ENCODE measurements at regions not wholly inside any gene's neighbourhood (a gene's known extent, or its start where the extent isn't known, plus 50 kb on each side); places are given as distances from the start of the nearest gene placed in this dataset.
A peak's percentile ranks its signal among the peaks of the same experiment; 100 is the strongest.

DNA sequence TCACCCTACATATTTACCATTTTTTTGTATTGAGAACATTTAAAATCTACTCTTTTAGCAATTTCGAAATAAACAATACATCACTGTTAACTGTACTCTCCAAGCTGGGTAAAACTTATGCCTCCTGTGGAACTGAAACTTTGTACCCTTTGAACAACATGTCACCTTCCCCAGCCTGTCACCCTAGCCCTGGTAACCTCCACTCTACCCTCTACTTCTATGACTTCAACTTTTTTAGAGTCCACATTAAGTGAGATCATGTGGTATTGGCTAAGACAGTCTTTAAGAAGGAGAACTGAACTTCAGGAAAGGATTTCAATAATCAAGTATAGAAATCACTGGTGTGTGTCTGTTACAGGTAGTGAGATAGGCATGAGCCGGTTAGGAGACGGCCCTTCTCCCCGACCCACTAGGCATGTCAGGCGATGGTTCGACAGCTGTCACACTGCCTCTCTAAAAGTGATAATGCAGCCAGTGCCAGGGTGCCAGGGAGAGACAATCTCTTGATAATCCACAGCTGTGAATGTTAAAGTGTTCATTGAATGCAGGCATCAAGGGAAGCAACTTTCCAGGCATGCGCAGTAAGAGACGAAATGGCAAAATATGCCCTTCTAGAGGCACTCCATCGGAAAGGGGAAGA, 74.6 kb upstream of the RNF152 start:
- no peak overlapping the region for H3K27ac ChIP-seq
- no peak for TF ChIP-seq Cebpa-rat (IDR thresholded peaks at IDR 0.05)
- peaks cover 7% of the 10 kb centered on the region for H3K4me1 ChIP-seq
- H3K27me3 ChIP-seq = no peaks in the 10 kb centered on the region
- H3K9me3 ChIP-seq = no peaks in the 10 kb centered on the region
- no peak overlapping the region for H3K4me3 ChIP-seq
- no peaks in the 10 kb centered on the region for H4K20me1 ChIP-seq
- no peak overlapping the region for H3K4me2 ChIP-seq
- no peak overlapping the region for H3K9ac ChIP-seq
- no peaks in the 10 kb centered on the region for H3K36me3 ChIP-seq

DNA sequence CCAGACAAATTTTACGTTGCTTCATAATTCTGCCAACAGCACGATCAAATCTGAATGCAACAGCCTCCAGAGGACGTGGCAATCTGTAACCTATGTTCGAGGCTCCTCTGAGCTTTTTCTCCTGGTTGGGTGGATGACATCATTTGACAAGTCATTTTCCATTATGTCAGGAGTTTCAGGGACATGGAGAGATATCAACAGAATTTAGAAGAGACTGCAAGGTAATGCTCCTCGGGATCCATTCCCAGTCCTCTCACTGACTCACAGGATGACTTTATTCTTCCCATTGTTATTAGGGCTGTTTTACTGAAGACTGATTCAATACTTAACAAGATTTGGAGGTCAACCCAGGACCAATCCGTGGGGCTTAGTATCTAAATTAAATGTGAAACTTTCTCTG, 72.5 kb upstream of the RNF152 start:
- Histone ChIP-seq H3K36me3 (no peaks in the 10 kb centered on the region), H3K27ac (no peak overlapping the region), H3K4me1 (peaks cover 8% of the 10 kb centered on the region), H3K27me3 (no peaks in the 10 kb centered on the region), H3K9ac (no peak overlapping the region), H3K9me3 (peaks cover 10% of the 10 kb centered on the region), H3K4me2 (no peak overlapping the region), H4K20me1 (no peaks in the 10 kb centered on the region), H3K4me3 (no peak overlapping the region)
- no peak for TF ChIP-seq Cebpa-rat (IDR thresholded peaks at IDR 0.05)

DNA sequence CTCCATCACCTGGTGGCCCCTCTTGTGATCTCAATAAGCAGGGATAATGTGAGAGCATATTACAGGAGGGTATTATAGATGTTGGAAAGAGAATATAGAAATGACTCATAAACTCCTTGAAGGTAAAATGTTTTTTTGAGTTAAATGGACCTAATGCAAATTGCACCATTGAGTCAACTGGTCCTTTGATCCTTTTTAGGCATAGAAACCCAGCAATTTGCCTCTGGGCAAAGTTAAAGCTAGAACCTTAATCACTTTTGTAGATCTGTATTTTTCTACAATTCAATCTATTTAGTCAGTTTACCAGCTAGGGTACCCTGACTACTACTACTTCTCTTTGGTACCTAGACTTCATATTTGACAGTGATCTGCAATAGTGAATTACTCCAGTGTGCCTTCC, 71.8 kb upstream of the RNF152 start:
- Histone ChIP-seq H4K20me1 (no peaks in the 10 kb centered on the region), H3K9ac (no peak overlapping the region), H3K27me3 (no peaks in the 10 kb centered on the region), H3K36me3 (no peaks in the 10 kb centered on the region), H3K4me2 (no peak overlapping the region), H3K4me1 (peaks cover 15% of the 10 kb centered on the region), H3K27ac (no peak overlapping the region), H3K9me3 (peaks cover 10% of the 10 kb centered on the region), H3K4me3 (no peak overlapping the region)
- no peak for TF ChIP-seq Cebpa-rat (IDR thresholded peaks at IDR 0.05)

DNA sequence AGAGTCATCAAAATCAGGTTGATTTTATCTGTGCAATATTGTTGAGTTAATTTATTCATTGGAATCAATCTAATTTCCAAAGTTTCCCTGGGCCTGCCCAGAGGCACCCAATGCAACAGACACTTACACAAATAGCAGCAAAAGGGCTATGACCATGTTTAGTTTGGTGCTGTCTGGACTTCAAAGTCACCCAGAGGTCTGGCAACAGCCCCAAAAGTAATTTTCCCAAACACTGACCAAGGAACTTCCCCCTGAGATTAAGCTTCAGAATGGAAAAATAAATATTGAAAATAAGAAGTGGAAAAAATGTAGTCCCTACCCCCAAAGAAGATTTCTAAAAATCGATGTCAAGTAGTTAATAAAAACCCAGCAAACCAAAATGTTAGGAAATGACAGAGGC, 70.9 kb upstream of the RNF152 start:
- H3K36me3 ChIP-seq = no peaks in the 10 kb centered on the region
- H3K9ac ChIP-seq = no peak overlapping the region
- H3K27me3 ChIP-seq = no peaks in the 10 kb centered on the region
- H4K20me1 ChIP-seq = no peaks in the 10 kb centered on the region
- no peak overlapping the region for H3K27ac ChIP-seq
- H3K9me3 ChIP-seq = peaks cover 16% of the 10 kb centered on the region
- peaks cover 20% of the 10 kb centered on the region for H3K4me1 ChIP-seq
- no peak overlapping the region for H3K4me3 ChIP-seq
- H3K4me2 ChIP-seq = no peak overlapping the region
- no peak for TF ChIP-seq Cebpa-rat (IDR thresholded peaks at IDR 0.05)

DNA sequence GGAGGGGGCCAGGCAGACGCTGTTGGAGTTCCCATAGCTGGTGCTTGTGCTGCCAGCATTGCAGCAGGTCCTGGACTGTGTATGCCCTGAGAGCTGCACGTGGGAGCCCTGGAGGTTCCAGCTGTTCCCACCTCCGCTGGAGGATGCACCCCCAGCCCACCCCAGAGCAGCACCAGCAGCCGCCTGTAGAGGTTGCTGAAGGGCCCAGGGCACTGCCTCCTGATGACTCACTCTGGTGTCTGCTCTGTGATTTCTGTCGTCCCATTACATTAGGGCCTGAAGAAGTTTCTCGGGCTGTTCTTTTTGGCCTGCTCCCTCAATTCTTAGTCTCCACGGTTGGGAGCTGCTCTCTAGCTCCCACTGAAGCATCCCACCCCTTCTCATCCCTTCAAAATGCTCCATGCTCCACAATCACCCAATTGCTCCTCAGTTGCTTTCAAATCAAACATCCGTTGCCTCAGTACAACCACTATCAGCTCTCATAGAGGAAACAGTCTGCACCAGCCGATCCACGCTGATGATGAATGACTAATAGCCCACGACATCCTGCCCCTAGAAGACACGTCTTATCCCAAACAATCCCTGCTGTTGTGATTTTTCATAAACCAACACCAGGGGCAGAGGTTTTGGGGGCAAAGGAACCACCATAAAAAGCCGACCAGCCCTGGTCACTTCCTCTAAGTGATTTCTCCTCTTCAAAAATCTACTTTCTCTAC, 65.2 kb upstream of the RNF152 start:
- Histone ChIP-seq H3K4me1 (peaks cover 48% of the 10 kb centered on the region), H3K9me3 (peaks cover 53% of the 10 kb centered on the region), H3K36me3 (no peaks in the 10 kb centered on the region), H4K20me1 (no peaks in the 10 kb centered on the region), H3K27me3 (no peaks in the 10 kb centered on the region), H3K4me3 (no peak overlapping the region), H3K9ac (no peak overlapping the region), H3K27ac (no peak overlapping the region), H3K4me2 (no peak overlapping the region)
- no peak for TF ChIP-seq Cebpa-rat (IDR thresholded peaks at IDR 0.05)

DNA sequence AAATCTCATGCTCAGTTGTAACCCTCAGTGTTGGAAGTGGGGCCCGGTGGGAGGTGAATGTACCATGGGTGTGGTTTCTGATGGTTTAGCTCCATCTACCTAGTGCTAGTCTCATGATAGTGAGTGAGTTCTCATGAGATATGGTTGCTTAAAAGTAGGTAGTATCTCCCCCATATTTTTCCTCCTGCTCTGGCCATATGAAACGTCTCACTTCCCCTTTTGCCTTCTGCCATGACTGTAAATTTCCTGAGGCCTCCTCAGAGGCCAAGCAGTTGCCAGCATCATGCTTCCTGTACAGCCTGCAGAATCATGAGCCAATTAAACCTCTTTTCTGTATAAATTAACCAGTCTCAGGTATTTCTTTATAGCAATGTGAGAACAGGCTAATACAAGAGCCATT, 62.8 kb upstream of the RNF152 start:
- Histone ChIP-seq H3K27me3 (no peaks in the 10 kb centered on the region), H3K27ac (0 out of 2 replicates have a peak overlapping the region, but pooled peaks have one; percentile 11), H3K4me3 (0 out of 2 replicates have a peak overlapping the region, but pooled peaks have one; percentile 1), H3K36me3 (no peaks in the 10 kb centered on the region), H3K4me2 (peak overlapping the region; percentile 39), H4K20me1 (no peaks in the 10 kb centered on the region), H3K9me3 (peaks cover 45% of the 10 kb centered on the region), H3K9ac (no peak overlapping the region), H3K4me1 (peaks cover 43% of the 10 kb centered on the region)
- TF ChIP-seq Cebpa-rat (IDR thresholded peaks at IDR 0.05) = no peak

DNA sequence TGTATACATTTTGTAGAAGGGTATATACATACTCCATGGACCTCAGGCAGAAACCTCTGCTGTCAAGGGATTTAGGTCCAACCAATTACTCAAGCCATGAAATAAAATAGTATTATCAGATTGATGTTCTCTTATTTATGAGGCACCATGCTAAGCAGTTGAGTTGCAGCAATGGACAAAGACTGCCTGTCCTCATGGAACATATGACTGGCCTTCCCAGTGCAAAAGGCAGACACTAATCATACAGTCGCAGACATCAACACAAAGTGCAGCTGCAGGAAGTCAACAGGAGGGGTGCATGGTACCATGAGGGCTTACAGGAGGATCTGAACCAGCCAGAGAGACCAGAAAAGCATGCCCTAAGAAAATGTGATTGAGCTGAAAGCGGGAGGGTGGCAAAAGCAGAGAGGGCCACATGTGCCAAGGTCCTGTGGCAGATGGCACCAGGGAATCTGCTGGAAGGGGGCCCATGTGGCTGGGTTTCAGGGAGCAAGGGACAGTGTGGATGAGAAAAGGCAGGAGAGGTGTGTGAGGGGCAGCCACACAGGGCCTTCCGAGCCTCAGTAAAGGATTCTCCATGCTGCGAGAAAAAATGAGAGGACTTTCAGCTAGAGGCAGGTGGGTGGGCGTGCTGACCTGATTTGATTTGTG, 61.4 kb upstream of the RNF152 start:
- no peaks in the 10 kb centered on the region for H3K27me3 ChIP-seq
- TF ChIP-seq Cebpa-rat (IDR thresholded peaks at IDR 0.05) = no peak
- no peaks in the 10 kb centered on the region for H3K36me3 ChIP-seq
- no peak overlapping the region for H3K4me3 ChIP-seq
- H3K4me2 ChIP-seq = no peak overlapping the region
- H4K20me1 ChIP-seq = no peaks in the 10 kb centered on the region
- H3K4me1 ChIP-seq = peaks cover 29% of the 10 kb centered on the region
- H3K9me3 ChIP-seq = peaks cover 42% of the 10 kb centered on the region
- H3K27ac ChIP-seq = no peak overlapping the region
- H3K9ac ChIP-seq = no peak overlapping the region

DNA sequence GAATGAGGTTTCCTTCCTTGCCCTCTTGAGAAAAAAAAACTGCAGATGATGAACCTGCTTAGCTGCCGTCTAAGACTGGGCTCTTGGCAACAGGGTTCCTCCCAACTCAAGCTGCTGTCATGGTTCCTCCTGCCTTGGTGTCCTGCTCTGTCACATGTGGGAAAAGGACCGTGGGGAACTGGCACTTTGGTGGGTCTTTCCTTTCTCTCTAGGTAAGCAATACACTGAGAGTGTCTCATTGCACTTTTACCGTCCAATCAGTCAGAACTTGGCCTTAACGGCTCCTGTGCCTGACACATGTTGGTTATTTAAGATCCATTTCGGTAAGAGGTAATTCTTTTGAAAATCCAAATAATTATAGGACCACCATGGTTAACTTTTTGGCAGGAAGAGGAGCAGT, 60.8 kb upstream of the RNF152 start:
- peaks cover 32% of the 10 kb centered on the region for H3K4me1 ChIP-seq
- H3K9ac ChIP-seq = no peak overlapping the region
- no peak overlapping the region for H3K4me3 ChIP-seq
- H3K4me2 ChIP-seq = no peak overlapping the region
- no peaks in the 10 kb centered on the region for H3K36me3 ChIP-seq
- no peak overlapping the region for H3K27ac ChIP-seq
- no peak for TF ChIP-seq Cebpa-rat (IDR thresholded peaks at IDR 0.05)
- H3K27me3 ChIP-seq = no peaks in the 10 kb centered on the region
- H3K9me3 ChIP-seq = peaks cover 37% of the 10 kb centered on the region
- no peaks in the 10 kb centered on the region for H4K20me1 ChIP-seq

DNA sequence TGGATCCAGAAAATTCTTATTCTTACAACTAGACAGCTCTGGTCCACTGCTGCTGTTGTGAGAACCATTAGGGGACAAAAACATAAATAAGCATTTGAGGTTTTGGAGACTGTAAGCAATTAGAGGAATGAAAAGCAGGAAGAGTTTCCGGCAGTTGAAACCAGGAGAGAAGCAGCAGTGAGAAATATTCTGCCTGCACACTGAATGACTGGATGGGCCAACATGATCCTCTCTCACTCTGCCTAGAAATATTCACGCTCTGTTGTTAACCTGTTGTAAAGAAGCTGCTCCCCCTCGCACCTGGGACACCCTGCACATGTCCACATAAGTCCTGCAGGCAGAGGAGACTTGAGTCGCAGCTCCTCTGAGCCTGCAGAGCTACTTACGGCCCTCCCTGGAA, 60.4 kb upstream of the RNF152 start:
- Histone ChIP-seq H3K4me1 (peaks cover 36% of the 10 kb centered on the region), H4K20me1 (no peaks in the 10 kb centered on the region), H3K4me3 (no peak overlapping the region)

DNA sequence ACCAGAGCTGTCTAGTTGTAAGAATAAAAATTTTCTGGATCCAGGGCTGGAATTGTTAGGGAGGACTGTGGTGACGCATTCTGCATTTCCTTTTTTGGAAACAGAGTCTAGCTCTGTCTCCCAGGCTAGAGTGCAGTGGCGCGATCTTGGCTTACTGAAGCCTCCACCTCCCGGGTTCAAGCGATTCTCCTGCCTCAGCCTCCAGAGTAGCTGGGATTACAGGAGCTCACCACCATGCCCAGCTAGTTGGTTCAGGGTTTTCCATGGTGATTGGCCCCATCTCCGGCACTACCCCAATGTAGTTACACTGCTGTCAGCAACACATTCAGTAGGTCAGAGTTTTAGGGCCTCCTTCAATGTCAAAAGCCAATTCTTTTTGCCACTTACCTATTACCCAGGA, 58.6 kb upstream of the RNF152 start:
- peaks cover 16% of the 10 kb centered on the region for H3K9me3 ChIP-seq
- H3K4me1 ChIP-seq = peaks cover 31% of the 10 kb centered on the region
- no peak overlapping the region for H3K9ac ChIP-seq
- no peak for TF ChIP-seq Cebpa-rat (IDR thresholded peaks at IDR 0.05)
- H3K4me3 ChIP-seq = no peak overlapping the region
- no peaks in the 10 kb centered on the region for H3K27me3 ChIP-seq
- no peak overlapping the region for H3K27ac ChIP-seq
- H4K20me1 ChIP-seq = no peaks in the 10 kb centered on the region
- H3K36me3 ChIP-seq = no peaks in the 10 kb centered on the region
- no peak overlapping the region for H3K4me2 ChIP-seq

More for the DNA sequence above, 60.4 kb upstream of the RNF152 start:
- H3K9me3 ChIP-seq = peaks cover 34% of the 10 kb centered on the region
- no peak overlapping the region for H3K27ac ChIP-seq
- H3K4me2 ChIP-seq = no peak overlapping the region
- H3K36me3 ChIP-seq = no peaks in the 10 kb centered on the region
- no peak overlapping the region for H3K9ac ChIP-seq
- no peaks in the 10 kb centered on the region for H3K27me3 ChIP-seq
- TF ChIP-seq Cebpa-rat (IDR thresholded peaks at IDR 0.05) = no peak

All from BLaER1 (cell line).